ENCODE measurements at regions not wholly inside any gene's neighbourhood (a gene's known extent, or its start where the extent isn't known, plus 50 kb on each side); places are given as distances from the start of the nearest gene placed in this dataset.

- Mint-ChIP-seq H3K27me3 (no peaks in the 10 kb centered on the region), H3K27ac (no peak overlapping the region), H3K9me3 (no peaks in the 10 kb centered on the region), H3K4me3 (no peak overlapping the region), H3K36me3 (no peaks in the 10 kb centered on the region), H3K4me1 (ENCODE audit: low read depth) (peaks cover 9% of the 10 kb centered on the region)
- peak; percentile 56 for DNase-seq
- CTCF ChIA-PET, result interaction anchor here (1.0 to 2.7 kb wide), 5 partner anchors 45 to 164 kb away, joined by 3 to 13 read pairs (median 5); partner anchors contain the start of gene AP5Z1
- POLR2A ChIA-PET, result no interaction called here
- intact Hi-C loops (cut with micrococcal nuclease), result loop anchor here (1.0 to 2.0 kb wide), 4 partner anchors 22 to 272 kb away; partner anchors contain the start of genes FOXK1 and RADIL
Observed at GRCh38 chr7:4610768-4611467, 71.2 kb upstream of the FOXK1 start.

GRCh38 chr7:4612237-4612636, 69.9 kb upstream of the FOXK1 start:
- intact Hi-C loops (cut with micrococcal nuclease), result no loop called here
- Mint-ChIP-seq H3K27ac (no peak overlapping the region), H3K4me1 (ENCODE audit: low read depth) (peaks cover 9% of the 10 kb centered on the region), H3K4me3 (no peak overlapping the region), H3K36me3 (no peaks in the 10 kb centered on the region), H3K9me3 (no peaks in the 10 kb centered on the region), H3K27me3 (no peaks in the 10 kb centered on the region)
- POLR2A ChIA-PET, result interaction anchor here (0.7 kb wide), 1 partner anchor 480 kb away, joined by 3 read pairs; no protein-coding TSS in a partner anchor
- CTCF ChIA-PET, result interaction anchor here (0.6 to 2.7 kb wide), 3 partner anchors 15 to 163 kb away, joined by 3 to 13 read pairs (median 3); partner anchors contain the start of gene AP5Z1
- no peak for DNase-seq

- no peak for DNase-seq
- ChIA-PET POLR2A (no interaction called here), CTCF (interaction anchor here (2.7 kb wide), 1 partner anchor 141 kb away, joined by 13 read pairs; no protein-coding TSS in a partner anchor)
- H3K27me3 Mint-ChIP-seq, result no peaks in the 10 kb centered on the region
- H3K36me3 Mint-ChIP-seq, result no peaks in the 10 kb centered on the region
- no peak overlapping the region for H3K27ac Mint-ChIP-seq
- H3K4me3 Mint-ChIP-seq, result no peak overlapping the region
- intact Hi-C loops (cut with micrococcal nuclease), result no loop called here
- H3K4me1 Mint-ChIP-seq (ENCODE audit: low read depth), result peaks cover 9% of the 10 kb centered on the region
- no peaks in the 10 kb centered on the region for H3K9me3 Mint-ChIP-seq
Observed at GRCh38 chr7:4612939-4613841, 68.9 kb upstream of the FOXK1 start.

GRCh38 chr7:4613846-4614548, 68.1 kb upstream of the FOXK1 start:
- Mint-ChIP-seq H3K9me3 (no peaks in the 10 kb centered on the region), H3K4me3 (no peak overlapping the region), H3K36me3 (no peaks in the 10 kb centered on the region), H3K27ac (no peak overlapping the region), H3K27me3 (no peaks in the 10 kb centered on the region), H3K4me1 (ENCODE audit: low read depth) (peaks cover 9% of the 10 kb centered on the region)
- CTCF ChIA-PET, result no interaction called here
- intact Hi-C loops (cut with micrococcal nuclease), result no loop called here
- DNase-seq, result no peak
- POLR2A ChIA-PET, result no interaction called here

GRCh38 chr7:4616116-4616515, 66.0 kb upstream of the FOXK1 start:
- ChIA-PET POLR2A (no interaction called here), CTCF (no interaction called here)
- Mint-ChIP-seq H3K27me3 (no peaks in the 10 kb centered on the region), H3K9me3 (no peaks in the 10 kb centered on the region), H3K4me3 (no peak overlapping the region), H3K36me3 (no peaks in the 10 kb centered on the region), H3K4me1 (ENCODE audit: low read depth) (peaks cover 18% of the 10 kb centered on the region), H3K27ac (no peak overlapping the region)
- intact Hi-C loops (cut with micrococcal nuclease), result no loop called here
- no peak for DNase-seq

- no peak for DNase-seq
- H3K9me3 Mint-ChIP-seq, result peaks cover 11% of the 10 kb centered on the region
- intact Hi-C loops (cut with micrococcal nuclease), result no loop called here
- no peaks in the 10 kb centered on the region for H3K36me3 Mint-ChIP-seq
- POLR2A ChIA-PET, result no interaction called here
- H3K27ac Mint-ChIP-seq, result no peak overlapping the region
- CTCF ChIA-PET, result no interaction called here
- H3K4me3 Mint-ChIP-seq, result no peak overlapping the region
- H3K27me3 Mint-ChIP-seq, result peaks cover 1% of the 10 kb centered on the region
- peaks cover 19% of the 10 kb centered on the region for H3K4me1 Mint-ChIP-seq (ENCODE audit: low read depth)
Observed at GRCh38 chr7:4621396-4621795, 60.7 kb upstream of the FOXK1 start.

GRCh38 chr7:4626318-4626845, 55.7 kb upstream of the FOXK1 start:
- ChIA-PET CTCF (no interaction called here), POLR2A (interaction anchor here (0.8 kb wide), 1 partner anchor 16 kb away, joined by 3 read pairs; no protein-coding TSS in a partner anchor)
- H3K9me3 Mint-ChIP-seq, result peaks cover 11% of the 10 kb centered on the region
- H3K27me3 Mint-ChIP-seq, result peaks cover 1% of the 10 kb centered on the region
- H3K27ac Mint-ChIP-seq, result no peak overlapping the region
- H3K4me3 Mint-ChIP-seq, result no peak overlapping the region
- intact Hi-C loops (cut with micrococcal nuclease), result no loop called here
- DNase-seq, result no peak
- H3K4me1 Mint-ChIP-seq (ENCODE audit: low read depth), result peaks cover 7% of the 10 kb centered on the region
- no peaks in the 10 kb centered on the region for H3K36me3 Mint-ChIP-seq

GRCh38 chr7:4629287-4629895, 52.7 kb upstream of the FOXK1 start:
- CTCF ChIA-PET, result interaction anchor here (1.1 kb wide), 1 partner anchor 126 kb away, joined by 3 read pairs; no protein-coding TSS in a partner anchor
- DNase-seq, result no peak
- POLR2A ChIA-PET, result no interaction called here
- no peak overlapping the region for H3K4me3 Mint-ChIP-seq
- H3K27ac Mint-ChIP-seq, result no peak overlapping the region
- intact Hi-C loops (cut with micrococcal nuclease), result no loop called here
- H3K27me3 Mint-ChIP-seq, result no peaks in the 10 kb centered on the region
- H3K4me1 Mint-ChIP-seq (ENCODE audit: low read depth), result peaks cover 7% of the 10 kb centered on the region
- H3K9me3 Mint-ChIP-seq, result no peaks in the 10 kb centered on the region
- H3K36me3 Mint-ChIP-seq, result no peaks in the 10 kb centered on the region

- H3K4me1 Mint-ChIP-seq (ENCODE audit: low read depth), result no peaks in the 10 kb centered on the region
- POLR2A ChIA-PET, result no interaction called here
- intact Hi-C loops (cut with micrococcal nuclease), result loop anchor here (2.0 kb wide), 1 partner anchor 21 kb away; no protein-coding TSS in a partner anchor
- H3K36me3 Mint-ChIP-seq, result no peaks in the 10 kb centered on the region
- no peaks in the 10 kb centered on the region for H3K27me3 Mint-ChIP-seq
- CTCF ChIA-PET, result interaction anchor here (0.9 to 1.6 kb wide), 3 partner anchors 17 to 123 kb away, joined by 3 to 4 read pairs (median 4); no protein-coding TSS in a partner anchor
- no peak for DNase-seq
- H3K4me3 Mint-ChIP-seq, result no peak overlapping the region
- no peaks in the 10 kb centered on the region for H3K9me3 Mint-ChIP-seq
- no peak overlapping the region for H3K27ac Mint-ChIP-seq
Observed at GRCh38 chr7:4631380-4632179, 50.5 kb upstream of the FOXK1 start.
